GM21576 (cell line): ENCODE measurements at regions not wholly inside any gene's neighbourhood (a gene's known extent, or its start where the extent isn't known, plus 50 kb on each side); places are given as distances from the start of the nearest gene placed in this dataset.

Experiments
- ATAC-seq: cut with Tn5 transposase; IDR thresholded peaks from one replicate; pipeline ENCODE4 v1.9.1; 2021; ENCODE audit warnings: mild to moderate bottlenecking, moderate library complexity; ENCODE audit not compliant: unreplicated experiment

- no peak for ATAC-seq
Measured at GRCh38 chr1:239676522-239677273, 290.3 kb downstream of the CHRM3 start.

DNA sequence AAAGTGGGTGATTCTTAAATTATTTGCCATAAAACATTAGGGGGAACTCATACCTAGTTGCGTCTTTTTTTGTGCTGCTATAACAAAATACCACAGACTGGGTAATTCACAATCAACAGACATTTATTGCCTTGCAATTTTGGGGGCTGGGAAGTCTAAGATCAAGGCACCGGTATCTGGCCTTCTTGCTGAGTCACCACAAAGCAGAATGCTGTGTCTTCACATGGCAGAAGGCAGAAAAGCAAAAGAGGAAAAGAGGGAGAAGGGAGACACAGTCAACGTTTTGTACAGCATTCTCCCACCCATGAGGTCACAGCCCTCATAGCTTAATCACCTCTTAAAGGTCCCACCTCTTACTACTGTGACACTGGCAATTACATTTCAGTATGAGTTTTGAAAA is 291.0 kb downstream of the CHRM3 start:
- no peak for ATAC-seq

GRCh38 chr1:239678181-239678580 is 291.8 kb downstream of the CHRM3 start:
- no peak for ATAC-seq

GRCh38 chr1:239682046-239682445 is 295.7 kb downstream of the CHRM3 start:
- no peak for ATAC-seq

GRCh38 chr1:239682960-239683359 is 296.6 kb downstream of the CHRM3 start:
- no peak for ATAC-seq

GRCh38 chr1:239686386-239686785 is 300.0 kb downstream of the CHRM3 start:
- ATAC-seq, result no peak

GRCh38 chr1:239696317-239696716 is 309.9 kb downstream of the CHRM3 start:
- no peak for ATAC-seq

- ATAC-seq, result no peak
Measured at GRCh38 chr1:239700667-239701066, 314.3 kb downstream of the CHRM3 start.

DNA sequence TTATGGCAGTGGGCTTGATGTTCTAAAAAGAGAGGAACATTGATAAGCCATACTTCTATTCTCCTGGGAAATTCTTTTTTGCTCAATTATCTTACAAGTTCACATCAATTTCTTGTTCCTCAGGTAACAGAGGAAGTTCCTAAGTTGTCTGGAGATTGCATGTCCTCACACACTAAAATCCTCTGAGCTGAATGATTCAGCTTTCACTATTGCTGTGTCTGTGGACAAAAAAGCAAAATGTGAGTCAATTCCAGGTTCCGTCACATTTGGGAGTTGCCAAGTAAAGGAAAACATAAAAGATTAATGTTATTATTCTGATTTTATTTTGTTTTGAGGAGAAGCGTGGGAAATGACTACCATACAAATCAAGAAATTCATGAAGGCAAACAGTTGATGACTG is 316.7 kb downstream of the CHRM3 start:
- no peak for ATAC-seq

DNA sequence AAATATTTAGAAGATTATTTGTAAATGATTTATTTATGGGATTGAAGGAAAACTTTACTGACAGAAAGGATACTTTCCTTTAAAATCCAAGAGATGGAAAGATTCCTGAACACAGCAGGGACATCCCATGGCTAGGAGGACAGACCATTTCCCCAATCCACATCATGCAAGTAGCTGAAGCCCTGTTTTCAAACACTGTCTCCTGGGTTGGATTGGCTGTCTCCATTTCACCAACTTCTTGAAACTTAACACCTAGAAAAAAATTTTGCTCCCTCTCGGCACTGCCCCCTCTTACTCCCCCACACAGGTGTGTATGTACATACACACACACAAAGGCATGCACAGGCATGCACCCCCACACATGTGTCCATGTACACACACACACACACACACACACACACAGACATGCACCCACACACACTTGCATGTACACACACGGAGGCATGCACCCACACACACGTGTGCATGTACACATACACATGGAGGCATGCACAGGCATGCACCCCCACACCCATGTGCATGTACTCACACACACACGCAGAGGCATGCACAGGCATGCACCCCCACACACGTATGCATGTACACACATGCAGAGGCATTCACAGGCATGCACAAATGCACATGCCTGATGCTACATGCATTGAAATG is 320.0 kb downstream of the CHRM3 start:
- no peak for ATAC-seq

DNA sequence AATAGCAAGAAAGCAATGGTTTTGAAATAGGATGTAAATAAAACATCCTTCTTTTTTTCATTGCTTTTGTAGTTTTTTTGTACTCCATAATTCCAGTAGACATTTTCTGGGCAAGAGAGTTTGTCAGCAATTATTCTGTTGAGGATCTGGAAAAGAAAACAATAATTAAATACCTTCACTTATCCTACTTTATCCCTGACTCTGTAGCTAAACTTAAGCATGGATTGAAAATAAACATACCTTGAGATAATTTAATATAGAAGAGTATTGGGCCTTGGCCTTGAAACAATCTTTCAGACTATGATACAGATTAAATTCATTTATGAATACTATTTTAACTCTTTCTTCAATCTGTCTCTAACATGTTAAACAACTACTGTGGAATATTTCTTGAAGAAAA is 321.2 kb downstream of the CHRM3 start:
- ATAC-seq, result no peak

DNA sequence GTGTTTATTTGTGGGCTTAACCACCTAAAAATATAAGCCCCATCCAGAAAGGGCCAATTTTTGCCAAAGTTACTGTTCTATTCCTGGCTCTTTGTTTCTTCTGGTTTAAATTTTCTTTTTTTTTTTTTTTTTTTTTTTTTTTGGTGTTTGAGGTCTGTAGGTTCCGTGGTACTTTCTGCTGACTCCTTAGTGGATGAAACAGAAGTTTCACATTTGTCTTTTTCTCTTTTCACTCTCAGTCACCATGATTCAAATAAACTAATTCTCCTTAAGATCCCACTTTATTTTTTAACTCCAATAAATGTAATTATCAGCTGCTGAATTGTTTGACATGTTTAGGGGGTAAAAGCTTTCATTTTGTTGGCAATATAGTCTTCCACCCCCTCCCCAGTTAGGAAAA is 322.3 kb downstream of the CHRM3 start:
- ATAC-seq, result no peak

DNA sequence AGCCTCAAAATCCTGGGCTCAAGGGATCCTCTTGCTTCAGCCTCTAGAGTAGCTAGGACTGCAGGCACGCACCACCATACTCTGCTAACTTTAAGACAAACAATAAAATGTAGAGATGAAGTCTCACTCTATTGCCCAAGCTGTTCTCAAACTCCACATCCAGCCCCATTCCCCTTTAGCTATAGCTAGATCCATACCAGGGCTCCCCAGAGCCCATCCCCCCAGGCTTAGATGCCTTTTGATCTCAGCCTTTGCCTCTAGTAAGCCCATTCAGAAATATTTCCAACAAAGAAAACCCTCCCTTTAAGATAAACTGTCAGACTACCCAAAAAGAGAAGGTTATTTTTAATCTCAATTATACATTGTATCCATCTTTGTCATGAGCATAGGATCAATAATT is 325.4 kb downstream of the CHRM3 start:
- no peak for ATAC-seq

- ATAC-seq, result no peak
Measured at GRCh38 chr1:239717097-239717917, 330.9 kb downstream of the CHRM3 start.

DNA sequence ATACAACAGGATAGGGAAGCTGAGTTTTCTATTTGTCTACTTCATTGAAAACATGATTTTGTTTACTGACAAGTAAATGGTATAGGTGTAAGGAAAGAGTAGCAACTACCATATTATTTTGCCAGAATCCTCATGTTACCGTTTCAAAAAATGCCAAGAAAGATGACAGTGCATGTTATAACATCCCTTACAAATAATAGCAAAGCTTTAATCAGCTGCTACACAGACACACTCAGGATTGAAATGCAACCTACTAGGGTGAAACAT is 331.5 kb downstream of the CHRM3 start:
- no peak for ATAC-seq

DNA sequence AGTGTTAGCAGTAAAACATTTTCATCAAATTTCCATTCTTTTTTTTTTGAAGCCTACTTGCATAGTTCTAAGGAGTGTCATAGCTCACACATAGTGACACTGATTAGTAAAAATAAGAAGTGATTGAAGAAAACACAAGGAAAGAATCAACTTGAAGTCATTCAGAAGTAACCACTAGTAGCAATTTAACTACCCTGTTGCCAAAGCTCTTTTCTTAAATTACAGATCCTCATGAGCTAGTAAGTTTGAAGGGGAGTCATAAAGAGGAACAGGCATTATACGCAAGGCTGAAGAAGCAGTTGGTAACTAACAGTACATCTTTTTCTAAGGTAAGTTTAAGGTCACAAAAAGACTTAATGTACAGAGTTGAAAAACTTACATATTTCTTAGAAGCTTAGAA is 332.2 kb downstream of the CHRM3 start:
- no peak for ATAC-seq

DNA sequence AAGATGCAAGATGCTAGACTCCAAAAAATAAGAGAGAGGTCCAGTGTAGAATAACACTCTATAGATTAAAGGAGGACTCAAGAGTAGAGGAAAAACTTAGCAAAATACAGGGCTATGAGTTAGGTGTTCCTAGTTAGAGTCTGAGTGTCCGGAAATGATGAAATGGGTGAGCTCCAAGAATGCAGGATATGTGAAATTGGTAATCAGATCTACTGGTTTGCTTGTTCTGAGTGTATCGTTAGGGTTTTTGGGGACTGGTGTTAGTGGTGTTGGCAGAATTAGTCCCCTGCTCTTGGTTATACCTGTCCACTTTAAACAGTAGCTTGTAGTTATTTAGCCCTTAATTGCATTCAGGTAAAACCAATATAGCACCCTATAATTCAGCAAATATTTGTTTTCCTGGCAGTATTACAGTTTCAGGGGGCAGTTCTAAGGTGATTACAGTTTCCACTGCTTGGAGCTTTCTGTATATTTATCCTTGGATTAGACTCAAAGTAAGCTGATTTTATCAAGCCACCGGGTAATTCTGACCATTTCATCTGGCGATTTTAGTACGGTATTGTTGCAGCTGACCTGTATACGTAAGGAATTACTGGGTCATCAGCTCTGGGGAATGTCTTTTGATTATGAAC is 332.7 kb downstream of the CHRM3 start:
- ATAC-seq, result no peak

DNA sequence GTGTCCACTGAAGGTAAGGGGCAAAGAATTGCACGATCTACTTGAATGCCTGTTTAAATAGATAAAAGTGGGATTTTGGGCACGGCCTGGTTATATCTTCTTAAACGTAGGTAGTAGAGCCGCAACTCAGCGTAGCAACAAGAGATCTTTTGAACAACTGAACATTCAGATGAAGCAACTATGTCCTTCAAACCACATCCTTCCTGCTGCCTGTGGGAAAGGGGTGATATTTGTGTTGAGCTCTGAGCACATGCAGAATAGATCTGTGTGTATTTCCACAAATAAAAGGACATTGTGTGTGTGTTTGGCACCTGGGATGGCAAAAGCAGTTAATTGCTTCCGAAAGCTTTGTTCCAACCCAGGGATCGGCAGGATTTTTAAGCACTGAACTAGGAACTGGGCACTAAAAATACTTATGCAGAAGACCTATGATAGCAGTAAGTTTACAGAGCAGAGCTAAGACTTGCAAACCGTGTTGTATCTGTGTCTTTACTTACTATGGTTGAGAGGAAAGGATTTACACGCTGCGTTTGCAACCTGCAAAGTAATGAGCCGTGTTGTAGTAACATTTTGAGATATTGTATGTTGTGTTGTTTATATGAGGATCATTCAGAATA is 333.4 kb downstream of the CHRM3 start:
- no peak for ATAC-seq

GRCh38 chr1:239722035-239722434 is 335.7 kb downstream of the CHRM3 start:
- no peak for ATAC-seq

- ATAC-seq, result no peak
Measured at GRCh38 chr1:239723776-239724367, 337.5 kb downstream of the CHRM3 start.

DNA sequence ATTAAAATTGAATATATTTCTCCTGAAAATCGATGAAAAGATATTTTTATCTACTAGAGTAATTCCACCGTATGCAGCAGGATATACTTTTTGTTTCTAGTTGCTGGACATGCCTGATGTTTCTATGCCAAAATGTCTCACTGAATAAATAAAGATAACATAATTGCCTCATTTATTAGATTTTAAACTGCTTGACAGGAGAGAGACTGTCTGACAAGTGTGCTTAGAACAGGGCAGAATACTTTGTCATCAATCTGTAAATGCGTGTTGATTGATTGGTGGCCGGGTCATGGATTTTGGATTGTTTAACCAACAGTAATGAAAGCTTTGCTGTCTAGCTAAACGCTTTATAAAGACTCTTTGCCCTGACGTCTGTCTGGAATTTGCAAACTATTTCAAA is 339.0 kb downstream of the CHRM3 start:
- no peak for ATAC-seq
